ENCODE measurements at regions not wholly inside any gene's neighbourhood (a gene's known extent, or its start where the extent isn't known, plus 50 kb on each side); places are given as distances from the start of the nearest gene placed in this dataset.
"Not testable (repeated sequence)": the region's sequence is repeated elsewhere in the genome, so short reads cannot be mapped to it uniquely, and the experiment has no call there.

DNA sequence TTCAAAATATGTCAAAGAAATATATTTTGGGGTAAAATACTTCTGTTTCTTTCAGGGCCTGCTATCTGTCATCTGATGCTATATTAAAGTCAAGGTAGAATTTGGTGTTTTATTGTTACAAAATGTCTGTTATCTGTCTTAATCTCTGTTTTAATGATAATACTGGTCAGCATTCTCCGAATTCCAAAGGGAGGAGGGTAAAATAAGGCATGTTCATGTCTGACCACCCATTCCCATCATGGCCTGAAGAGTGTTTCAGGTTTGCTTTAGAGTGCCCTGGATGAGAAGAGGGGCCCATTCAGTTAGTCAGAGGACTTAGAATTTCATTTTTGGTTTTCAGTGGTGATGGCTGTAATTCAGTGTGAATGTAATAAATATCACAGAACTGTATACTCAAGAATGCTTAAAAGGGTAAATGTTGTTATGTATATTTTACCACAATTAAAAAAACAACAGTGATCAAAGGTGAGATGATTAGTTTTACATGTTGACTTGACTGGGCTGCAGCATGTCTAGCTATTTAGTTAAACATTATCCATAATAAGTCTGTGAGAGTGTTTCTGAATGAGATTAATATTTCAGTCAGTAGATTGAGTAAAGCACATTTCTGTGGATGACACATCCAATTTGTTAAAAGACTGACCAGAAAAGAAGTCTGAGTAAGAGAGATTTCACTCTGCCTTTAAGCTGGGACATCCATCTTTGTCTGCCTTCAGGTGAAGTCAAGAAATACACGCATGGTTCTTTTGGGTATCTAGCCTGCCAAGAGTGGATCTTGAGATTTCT is 467.9 kb upstream of the SYT4 start:
- no peak for DNase-seq

DNA sequence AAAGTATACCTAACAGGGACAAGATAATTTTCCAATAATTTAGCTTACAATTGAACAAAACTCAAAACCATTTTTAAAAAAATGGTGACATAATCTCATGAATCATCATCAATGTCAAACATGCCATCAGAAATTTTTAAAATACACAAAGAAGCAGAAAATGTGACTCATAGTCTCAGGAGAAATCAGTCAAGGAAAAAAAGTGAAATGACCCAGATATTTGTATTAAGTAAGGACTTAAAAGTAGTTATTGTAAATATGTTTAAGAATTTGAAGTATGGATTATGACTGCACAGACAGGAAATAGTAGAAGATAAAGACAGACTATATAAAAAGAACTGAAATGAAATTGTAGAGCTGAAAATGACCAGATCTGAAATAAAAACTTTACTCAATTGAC is 473.9 kb upstream of the SYT4 start:
- DNase-seq: no peak

DNA sequence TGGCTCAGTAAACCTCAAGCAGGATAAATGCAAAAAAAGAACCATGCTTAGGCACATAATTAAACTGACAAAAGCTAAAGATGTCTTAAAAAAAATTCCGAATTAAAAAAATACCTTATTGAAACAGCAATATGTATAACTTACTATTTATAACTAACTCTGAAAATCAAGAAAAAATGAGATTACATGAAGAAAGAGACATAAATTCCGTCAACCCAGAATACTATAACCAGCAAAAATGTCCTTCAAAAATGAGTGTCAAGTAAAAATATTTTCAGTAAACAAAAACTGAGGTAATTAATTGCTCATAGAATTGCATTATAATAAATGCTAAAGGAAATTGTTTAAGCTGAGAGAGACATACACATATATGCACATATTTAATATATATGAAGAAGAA is 474.5 kb upstream of the SYT4 start:
- DNase-seq: no peak

DNA sequence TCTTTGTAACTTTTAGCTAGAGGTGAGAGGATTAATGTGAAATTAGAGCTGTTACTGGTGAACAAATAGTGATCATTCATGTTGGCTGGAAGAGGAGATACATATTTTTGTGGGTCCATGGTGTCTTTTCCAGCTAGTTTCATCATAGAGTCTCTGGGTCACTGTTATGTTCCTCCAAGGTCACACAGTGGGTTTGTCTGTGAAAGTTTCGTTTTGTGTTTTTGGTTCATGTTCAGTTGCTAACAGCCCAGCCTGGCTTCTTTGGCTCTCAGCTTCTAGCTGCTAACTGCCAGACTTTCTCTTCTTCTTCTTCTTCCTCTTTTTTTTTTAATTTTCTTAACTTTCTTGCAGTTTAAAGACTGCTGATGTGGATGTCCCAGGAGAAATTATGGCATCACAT is 480.0 kb upstream of the SYT4 start:
- DNase-seq: no peak

DNA sequence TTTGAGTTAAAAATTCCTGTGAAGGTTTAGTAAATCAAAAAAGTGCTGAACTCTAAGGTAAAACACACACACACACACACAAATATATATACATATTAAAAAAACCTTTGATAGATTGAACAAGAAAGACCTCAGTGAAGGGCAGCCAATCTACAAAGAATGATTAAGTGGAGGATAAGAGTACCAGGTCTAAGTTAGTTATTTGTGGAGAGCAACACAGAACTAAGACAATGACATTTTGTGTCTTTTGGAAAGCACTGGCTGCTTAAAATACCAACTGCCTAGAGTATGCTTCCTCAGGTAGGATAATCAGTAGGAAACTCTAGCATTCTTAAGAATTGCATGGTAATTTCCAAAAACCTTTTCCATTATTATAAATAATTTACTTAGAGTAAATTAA is 481.4 kb upstream of the SYT4 start:
- no peak for DNase-seq

DNA sequence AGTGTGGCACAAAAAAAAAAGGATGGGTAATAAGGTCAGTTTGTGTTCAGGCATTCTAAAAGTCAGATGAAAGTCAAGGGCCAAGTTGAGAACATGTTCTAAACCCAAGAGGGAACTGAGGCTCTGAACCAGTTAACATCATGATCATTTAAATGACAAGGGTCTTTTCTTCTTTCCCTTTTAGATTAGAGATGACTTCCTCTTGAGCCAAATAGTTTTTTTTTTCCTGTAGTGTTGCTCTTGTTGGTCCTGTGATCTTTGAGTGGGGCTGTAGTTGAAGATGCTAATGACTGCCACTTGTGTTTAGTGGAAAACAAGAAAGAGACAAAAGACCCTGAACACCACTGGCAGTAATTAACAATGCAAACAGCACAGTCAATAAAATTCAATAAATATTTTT is 482.7 kb upstream of the SYT4 start:
- no peak for DNase-seq

DNA sequence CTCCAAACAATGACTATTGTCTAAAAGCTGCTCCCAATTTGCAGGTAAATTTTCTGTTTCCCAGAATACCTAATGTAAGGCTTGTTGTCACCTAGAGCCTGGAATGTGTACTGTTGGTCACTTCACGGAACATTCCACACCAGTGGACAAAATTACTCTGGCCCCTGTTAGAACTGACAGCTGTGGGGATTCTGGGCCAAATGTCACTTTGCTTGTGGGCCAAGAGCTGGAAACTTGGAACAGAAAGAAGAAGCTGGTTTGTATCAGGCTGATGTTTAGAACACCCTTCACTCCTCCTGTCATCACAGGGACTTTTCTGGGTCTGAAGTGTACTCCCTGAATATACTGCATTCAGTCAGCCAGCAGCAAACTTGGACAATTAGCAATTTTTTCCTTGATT is 495.6 kb upstream of the SYT4 start:
- DNase-seq: no peak

DNA sequence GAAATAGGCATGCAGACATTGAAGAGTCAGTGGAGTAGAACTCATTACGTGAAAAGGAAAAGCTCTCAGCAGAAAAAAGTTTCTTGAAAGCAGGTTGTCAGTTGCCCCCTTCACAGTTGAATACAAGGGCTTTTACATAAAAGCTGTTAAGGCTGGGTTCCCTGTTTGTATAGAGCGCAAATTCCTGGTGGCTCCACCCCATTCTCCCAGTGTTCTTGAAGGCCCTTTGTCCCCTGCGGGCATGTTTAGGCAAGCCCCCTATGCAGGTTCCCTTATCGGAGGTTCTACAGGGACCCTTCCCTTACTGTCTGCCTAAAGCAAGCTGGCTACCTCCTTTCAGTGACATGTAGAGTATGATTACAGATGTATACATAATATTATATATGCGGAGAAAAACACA is 497.2 kb upstream of the SYT4 start:
- no peak for DNase-seq

DNA sequence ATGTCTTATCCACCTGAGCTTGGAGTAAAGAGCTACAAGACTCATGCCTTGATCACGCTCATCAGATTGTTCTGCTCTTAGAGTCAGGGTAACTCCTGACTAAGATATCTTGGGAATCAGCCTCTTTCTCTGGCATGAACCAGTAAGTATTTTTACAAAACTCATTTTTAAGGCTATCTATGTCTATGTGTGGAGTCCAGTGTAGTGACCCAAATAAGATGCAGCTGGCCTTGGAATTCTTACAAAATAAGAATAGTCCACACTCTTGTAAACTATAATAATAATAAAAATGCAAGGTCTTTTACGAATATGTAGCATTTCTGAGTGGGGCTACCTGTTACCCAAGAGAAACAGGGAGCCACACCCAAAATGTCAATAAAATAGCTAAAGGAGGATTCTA is 498.3 kb upstream of the SYT4 start:
- no peak for DNase-seq

DNA sequence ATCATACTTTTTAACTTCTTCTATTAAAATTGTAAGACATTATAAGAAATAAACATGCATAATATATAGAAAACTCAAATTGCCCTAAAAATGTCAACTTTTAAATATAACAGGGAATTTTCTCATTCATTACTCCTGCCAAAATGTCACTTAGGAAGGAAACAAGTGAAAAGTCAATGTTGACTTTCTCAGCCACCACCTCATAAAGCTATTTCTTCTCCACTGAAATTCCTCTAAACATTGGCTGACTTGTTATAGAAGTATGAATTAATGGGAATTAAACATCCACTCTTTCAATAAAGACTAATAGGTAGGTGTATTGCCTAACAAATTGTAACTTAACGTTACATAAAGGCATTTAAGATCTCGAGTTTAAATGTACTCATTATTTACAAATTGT is 499.7 kb upstream of the SYT4 start:
- DNase-seq: no peak

DNA sequence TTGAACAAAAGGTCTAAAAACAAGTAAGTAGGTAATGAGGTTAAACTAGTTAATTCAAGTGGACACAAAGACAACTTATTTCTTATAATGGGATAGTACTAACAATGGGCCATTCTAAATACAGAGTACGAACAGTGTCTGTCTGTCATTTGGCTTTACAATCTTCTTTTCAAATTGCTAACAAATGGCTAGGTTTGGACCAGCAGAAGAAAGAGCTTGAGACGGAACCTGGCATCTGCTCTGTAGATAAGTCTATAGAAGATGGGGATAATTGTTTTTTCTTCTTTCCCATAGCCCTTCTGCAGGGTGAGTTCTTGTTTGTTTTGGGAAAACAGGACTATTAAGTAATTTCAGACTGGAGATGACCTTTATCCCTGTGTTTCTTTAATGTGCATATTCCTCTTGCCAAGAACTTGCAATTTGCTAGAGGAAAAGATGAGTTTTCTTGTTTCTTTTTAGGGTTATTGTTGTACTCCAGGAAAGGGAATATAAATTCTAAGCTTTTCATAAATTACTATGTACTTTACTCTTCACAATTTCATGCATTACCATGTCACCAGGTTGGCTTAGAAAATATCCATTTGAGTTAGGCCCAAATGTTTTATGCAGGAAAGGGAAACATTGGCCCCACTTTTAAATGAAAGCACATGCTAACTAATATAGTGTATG is 500.5 kb upstream of the SYT4 start:
- DNase-seq: no peak

DNA sequence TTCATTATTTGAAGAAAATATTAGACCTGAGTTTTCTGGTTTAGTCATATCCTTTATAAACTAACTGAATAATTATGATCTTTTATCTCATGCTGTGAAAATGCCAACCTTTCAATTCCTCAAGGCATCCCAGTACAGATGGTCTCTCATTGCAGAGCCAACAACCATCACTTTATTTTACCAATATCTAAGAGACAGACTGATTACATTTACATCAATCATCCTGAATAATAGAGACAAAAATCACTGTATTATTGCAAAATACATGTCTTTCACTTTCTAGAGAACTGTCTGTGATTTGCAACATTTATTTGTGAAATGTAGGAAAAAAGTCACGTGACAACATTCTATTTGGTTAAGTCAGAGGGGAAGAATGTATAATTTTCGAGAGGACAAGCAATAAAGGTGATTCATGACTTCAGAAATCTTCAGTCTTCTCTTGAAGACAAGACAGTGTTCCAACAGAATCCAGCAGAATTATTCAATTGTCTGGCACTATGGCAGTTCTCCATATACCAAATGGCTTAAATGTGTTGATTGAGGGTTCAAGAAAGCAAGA is 503.6 kb upstream of the SYT4 start:
- no peak for DNase-seq

DNA sequence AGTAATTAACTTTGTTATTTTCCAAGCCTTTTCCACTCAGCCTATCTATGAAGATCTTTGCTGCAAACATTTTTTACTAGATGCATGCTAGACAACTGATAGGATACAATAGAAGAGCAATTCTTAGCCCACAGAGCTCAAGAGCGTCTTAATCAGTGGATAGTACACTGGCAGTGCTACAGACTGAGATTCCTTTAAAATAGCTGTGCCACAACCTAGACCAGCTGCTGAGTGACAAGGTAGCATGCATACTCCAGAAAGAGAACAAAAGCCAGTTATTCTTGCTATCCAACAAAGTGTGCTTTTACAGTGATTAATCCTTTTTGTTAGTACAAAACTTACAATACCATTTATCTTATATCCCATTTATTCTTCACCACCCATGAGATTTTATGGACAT is 507.9 kb upstream of the SYT4 start:
- no peak for DNase-seq

DNA sequence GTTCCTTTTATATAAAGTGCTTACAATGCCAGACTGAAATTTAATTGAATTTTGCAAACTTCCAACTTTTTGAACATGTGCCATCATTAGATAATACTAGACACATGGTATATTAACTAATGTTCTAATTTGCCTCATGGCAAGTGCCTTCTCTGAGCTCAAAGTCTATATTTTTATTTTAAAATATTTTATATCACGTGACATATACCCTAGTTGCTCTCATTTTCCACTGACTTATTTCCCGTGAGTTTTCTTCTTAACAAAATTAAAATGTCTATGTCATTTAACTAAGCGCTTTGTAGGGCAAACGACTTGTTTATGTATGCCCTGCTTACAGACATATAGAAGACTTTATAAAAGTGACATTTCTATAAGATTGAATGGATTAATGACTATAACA is 509.6 kb upstream of the SYT4 start:
- no peak for DNase-seq

DNA sequence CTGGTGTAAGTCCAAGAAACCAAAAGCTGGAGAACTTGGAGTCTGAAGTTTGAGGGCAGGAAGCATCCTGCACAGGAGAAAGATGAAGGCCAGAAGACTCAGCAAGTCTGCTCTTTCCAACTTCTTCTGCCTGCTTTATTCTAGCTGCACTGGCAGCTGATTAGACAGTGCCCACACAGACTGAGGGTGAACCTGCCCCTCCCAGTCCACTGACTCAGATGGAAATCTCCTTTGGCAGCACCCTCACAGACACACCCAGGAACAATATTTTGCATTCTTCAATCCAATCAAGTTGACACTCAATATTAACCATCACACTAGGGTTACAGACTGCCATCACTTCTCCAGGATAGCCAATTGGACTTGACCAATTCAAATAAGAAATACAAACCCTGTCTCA is 510.4 kb upstream of the SYT4 start:
- DNase-seq: not testable (repeated sequence)

DNA sequence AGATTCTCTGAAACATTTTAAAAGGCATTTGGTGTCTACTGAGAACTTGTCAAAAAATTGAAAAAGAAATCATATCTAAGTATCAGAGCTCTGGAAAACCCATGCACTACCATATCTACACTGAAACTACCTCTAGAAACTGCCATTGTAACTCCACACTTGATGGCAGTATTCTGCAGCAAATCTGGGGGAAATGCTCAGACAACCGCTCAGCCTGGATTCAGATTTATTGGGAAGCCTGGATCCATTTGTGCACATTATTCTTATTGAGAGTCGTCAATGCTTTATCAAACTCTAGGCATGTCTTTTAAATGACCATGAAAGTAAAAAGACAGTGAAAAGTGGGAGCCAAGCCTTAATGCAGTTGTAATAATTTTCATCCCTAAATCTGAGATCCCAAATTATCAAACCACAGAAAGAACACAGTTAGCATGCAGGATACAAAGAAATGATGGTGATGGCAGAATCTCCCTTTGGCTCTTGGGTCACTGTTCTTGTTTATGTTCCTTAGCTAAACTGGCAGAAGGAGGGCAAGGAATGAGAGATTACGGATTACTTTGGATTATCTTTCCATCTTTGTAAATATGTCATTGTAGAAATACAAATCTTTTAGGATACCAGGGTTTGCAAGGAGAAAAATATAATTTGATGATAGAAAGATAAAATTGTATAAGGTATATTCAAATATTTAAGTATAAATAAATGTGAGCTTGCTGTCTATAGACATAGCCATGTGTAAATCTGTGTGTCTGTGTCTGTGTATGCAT is 512.1 kb upstream of the SYT4 start:
- DNase-seq: peak in 1 of 2 donors; percentile 65

DNA sequence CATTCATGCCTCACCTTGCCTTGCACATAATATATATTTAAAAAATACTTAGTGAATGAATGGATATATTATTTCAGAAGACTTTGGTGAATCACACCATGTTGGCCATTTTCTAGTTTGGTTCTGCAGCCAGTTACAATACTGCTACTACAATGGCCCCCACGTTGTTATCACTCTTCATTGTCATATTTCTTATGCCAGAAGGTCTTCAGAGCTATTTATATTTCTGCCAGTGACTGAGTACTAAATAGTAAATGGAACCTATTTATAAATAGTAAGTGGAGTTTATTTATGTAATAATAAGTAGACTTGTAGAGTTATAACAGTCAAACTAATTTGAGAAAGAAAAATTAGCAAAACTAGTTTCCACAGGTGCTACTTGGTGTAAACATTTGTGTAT is 516.6 kb upstream of the SYT4 start:
- DNase-seq: no peak

DNA sequence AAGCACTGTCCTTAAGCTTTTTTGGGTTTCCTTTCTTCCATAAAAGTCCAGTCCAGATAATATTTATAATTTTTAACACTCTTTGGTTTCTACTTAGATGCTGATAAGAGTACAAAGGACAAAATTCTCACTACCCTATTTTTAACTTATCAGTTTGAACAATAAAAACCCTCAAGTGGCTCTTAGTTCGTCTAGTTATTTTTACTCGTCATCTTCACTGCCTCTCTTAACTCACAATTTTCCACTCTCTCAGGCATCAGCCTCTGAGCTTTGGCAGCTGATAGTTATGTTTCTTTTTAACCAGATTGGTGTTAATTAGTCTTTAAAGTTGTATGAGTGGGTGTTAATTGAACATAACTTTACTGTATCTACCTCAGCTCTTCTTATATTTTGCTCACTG is 517.1 kb upstream of the SYT4 start:
- DNase-seq: no peak

DNA sequence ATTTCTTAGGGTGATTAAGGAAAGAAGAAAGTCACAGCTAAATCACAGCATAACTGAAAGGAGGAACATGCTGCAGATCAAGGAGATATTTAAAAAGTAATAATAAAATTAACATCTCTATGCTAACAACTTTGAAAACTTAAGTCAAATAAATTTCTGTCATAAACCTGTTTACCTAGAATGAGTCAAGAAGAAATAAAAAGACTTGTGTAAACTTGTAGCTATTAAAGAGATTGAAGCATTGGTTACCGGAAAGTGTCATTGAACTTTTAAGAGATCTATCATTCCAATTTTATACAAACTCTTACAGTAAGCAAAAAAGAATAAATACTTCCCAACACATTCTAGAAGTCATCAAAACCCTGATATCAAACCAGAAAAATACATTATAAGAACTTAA is 520.1 kb upstream of the SYT4 start:
- DNase-seq: no peak

DNA sequence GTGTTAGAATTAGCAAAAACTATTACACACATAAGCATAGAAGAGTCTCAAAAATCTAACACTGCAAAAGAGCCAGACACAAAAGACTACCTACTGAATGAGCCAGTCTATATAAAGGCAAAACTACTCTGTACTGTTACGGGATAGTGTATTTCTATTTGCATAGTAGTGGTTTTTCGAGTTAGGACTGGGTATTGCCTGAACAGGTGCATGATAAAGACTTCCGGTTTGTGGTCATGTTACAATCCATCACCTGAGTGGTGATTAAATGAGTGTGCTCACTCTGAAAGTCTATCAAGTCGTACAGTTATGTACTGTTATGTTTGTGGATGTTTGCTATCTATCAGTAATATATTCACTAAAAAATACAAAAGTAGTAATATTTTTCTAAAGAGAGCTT is 523.3 kb upstream of the SYT4 start:
- DNase-seq: no peak

DNA sequence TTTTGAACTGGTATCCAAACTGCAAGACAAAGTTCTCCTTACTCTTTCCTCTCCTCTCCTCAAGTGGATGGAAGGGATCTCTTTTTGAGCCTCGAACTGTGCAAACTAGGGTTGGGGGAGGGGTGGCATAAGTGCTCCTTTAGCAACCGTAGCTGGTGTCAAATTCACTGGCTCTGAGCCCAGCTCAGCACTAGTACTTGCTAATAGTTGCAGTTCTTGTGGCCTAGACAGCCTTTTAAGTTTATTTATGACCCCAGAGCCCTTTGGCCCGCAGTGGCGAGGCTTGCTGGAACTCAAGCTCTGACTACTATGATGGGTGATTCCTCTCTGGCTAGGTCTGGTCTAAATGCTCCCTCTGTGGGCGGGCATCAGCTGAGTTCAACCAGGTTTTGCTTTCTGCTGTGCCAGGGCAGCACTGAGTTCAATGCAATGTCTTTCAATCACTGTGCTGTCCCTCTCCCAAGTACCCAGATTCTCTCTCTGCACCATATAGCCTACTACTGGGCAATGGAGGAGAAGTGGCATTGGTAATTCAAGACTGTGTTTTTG is 528.4 kb upstream of the SYT4 start:
- no peak for DNase-seq

DNA sequence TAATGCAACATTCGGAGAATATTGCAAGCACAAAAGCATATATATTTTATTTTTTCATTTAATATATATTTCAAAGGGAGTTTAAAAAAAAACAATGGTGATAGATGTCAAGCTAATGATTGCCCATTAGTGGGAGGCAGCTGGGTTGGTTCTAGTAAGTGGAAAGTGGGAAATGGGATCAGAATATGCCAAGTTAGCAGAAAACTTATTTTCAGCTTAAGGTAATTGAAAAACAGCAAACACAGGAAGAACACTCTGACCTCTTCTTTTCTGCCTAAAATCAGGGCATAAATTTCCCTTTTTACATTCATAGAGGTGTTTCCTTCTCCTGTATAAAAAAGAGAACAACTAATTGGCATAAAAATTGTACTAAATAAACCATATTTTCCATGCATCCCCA is 535.3 kb upstream of the SYT4 start:
- no peak for DNase-seq

DNA sequence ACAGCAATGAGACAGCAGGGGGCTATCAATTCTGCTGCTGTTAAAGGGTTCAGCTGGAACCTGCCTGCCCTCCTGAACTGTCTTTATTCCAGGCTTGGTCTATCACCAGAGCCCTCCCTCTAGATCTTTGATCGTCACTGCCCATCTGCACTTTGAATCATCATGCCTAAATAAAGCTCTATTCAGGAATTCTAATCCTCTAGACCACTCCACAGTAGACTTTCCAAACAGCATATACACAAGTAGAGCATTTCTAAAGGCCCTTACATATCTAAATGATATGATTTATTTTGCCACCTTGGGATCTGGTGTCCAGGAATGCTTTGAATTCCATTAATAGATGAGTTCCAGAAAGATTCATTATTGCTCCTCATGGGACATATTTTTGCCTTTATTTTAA is 542.1 kb upstream of the SYT4 start:
- DNase-seq: no peak

DNA sequence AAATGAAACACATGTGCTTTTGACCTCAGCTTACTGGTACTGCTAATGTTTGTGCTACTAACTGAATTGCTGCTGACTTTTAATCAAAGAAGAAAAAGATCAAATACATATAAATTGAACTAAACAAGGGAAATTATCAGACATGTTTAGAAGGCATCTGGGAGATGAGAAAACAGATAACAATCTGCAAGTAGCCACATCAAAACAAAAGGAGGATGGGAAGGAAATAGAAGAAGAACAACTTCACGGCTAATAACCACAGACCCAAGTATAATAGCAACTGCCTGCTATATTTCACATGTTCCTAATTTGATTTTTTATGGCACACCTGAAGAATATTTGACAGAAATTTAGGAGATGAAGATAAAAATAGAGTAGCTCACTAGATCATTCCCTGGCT is 542.6 kb upstream of the SYT4 start:
- DNase-seq: no peak
